Gastroesophageal sphincter (tissue), 3 donors: ENCODE measurements at regions not wholly inside any gene's neighbourhood (a gene's known extent, or its start where the extent isn't known, plus 50 kb on each side); places are given as distances from the start of the nearest gene placed in this dataset.

Experiments
- EP300 ChIP-seq: sonication (generic); formaldehyde crosslinking; IDR thresholded peaks from one replicate; pipeline ENCODE4 v1.6.1; 2017; ENCODE audit warnings: antibody characterized with exemption, mild to moderate bottlenecking
- POLR2A ChIP-seq, 2 donors: fragments of 450-650 bp; IDR thresholded peaks; one replicate each; pipeline ENCODE4 v1.6.1; 2017; ENCODE audit warnings: antibody characterized with exemption in 2 of 2, mild to moderate bottlenecking in 2 of 2, moderate library complexity in 1 of 2
- POLR2AphosphoS5 ChIP-seq: sonication (generic); formaldehyde crosslinking; IDR thresholded peaks from one replicate; pipeline ENCODE4 v1.6.1; 2017; ENCODE audit warnings: antibody characterized with exemption
- TF ChIP-seq, protein P1 (sequence below), 4 experiments: fragments of 200-600 bp in 2 of 4; fragments of 450-650 bp in 2 of 4; sonication (generic) in 1 of 4; IDR thresholded peaks; one replicate each; pipeline ENCODE4 v1.5.1; 2017 to 2019; ENCODE audit warnings: antibody characterized with exemption in 4 of 4, mild to moderate bottlenecking in 2 of 4, moderate library complexity in 2 of 4

DNA sequence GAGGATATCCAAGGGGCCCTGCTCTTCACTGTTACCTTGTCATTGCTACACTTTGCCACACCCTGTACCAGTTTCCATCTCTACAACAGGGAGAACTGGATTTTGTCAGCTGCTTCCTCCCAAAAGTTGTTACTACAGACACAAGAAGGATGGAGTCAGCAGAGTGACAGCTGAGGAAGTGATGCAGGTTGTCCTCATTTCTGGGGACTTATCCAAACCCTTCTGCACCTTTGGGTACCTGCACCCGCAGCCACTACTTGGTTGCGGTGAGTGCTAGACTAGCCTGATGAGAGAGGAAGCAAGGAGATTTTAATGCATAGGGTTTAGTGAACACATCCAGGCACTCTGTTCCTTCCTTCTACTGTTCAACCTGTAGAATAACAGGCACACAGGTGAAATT is 281.0 kb downstream of the RPS24 start:
- TF ChIP-seq EP300 (no peak), POLR2A (IDR thresholded peaks at IDR 0.05) (no peak), POLR2AphosphoS5 (no peak)
- TF ChIP-seq, protein P1, sequence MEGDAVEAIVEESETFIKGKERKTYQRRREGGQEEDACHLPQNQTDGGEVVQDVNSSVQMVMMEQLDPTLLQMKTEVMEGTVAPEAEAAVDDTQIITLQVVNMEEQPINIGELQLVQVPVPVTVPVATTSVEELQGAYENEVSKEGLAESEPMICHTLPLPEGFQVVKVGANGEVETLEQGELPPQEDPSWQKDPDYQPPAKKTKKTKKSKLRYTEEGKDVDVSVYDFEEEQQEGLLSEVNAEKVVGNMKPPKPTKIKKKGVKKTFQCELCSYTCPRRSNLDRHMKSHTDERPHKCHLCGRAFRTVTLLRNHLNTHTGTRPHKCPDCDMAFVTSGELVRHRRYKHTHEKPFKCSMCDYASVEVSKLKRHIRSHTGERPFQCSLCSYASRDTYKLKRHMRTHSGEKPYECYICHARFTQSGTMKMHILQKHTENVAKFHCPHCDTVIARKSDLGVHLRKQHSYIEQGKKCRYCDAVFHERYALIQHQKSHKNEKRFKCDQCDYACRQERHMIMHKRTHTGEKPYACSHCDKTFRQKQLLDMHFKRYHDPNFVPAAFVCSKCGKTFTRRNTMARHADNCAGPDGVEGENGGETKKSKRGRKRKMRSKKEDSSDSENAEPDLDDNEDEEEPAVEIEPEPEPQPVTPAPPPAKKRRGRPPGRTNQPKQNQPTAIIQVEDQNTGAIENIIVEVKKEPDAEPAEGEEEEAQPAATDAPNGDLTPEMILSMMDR (IDR thresholded peaks at IDR 0.05), result no peak
